ENCODE measurements at regions not wholly inside any gene's neighbourhood (a gene's known extent, or its start where the extent isn't known, plus 50 kb on each side); places are given as distances from the start of the nearest gene placed in this dataset.

DNA sequence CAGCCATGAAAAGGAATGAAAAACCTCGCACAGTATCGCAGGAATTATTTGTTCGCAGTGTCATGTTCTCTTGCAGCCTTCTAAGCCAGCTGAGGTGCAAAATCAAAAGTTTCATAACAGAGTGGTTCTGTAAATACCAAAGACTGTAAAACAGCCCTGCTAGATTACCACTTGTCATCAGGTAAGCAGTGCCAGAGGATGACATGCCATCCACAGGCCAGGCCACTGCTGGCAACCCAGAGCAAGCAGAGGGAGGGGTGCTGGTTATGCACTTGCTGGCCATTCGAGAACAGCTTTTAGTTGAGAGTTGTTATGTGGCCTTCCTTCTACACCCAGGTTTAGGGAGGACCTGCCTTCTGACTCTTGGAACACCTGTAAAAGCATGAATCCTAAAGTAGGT lies 114.3 kb upstream of the MGAT5 start:
- no peak overlapping the region for H2AFZ ChIP-seq
- Mint-ChIP-seq H3K4me3 (no peak overlapping the region), H3K4me1 (peaks cover 72% of the 10 kb centered on the region), H3K27ac (no peak overlapping the region), H3K9me3 (no peaks in the 10 kb centered on the region; the same call in 2 of the 3 replicates), H3K36me3 (ENCODE audit: low read depth) (no peaks in the 10 kb centered on the region; the same call in 2 of the 3 replicates), H3K27me3 (ENCODE audit: insufficient read depth, low read depth, poor library complexity) (peaks cover 12% of the 10 kb centered on the region)
- peaks cover 42% of the 10 kb centered on the region for H3K4me1 ChIP-seq (ENCODE audit: insufficient read depth)
- TF ChIP-seq POLR2AphosphoS5 (IDR thresholded peaks at IDR 0.05; ENCODE audit: low read depth): no peak
- TF ChIP-seq NANOG (IDR thresholded peaks at IDR 0.05; ENCODE audit: borderline replicate concordance): no peak
- no peak for TF ChIP-seq EZH2 (IDR thresholded peaks at IDR 0.05; ENCODE audit: low read depth, unreplicated experiment)
- TF ChIP-seq, protein P1, sequence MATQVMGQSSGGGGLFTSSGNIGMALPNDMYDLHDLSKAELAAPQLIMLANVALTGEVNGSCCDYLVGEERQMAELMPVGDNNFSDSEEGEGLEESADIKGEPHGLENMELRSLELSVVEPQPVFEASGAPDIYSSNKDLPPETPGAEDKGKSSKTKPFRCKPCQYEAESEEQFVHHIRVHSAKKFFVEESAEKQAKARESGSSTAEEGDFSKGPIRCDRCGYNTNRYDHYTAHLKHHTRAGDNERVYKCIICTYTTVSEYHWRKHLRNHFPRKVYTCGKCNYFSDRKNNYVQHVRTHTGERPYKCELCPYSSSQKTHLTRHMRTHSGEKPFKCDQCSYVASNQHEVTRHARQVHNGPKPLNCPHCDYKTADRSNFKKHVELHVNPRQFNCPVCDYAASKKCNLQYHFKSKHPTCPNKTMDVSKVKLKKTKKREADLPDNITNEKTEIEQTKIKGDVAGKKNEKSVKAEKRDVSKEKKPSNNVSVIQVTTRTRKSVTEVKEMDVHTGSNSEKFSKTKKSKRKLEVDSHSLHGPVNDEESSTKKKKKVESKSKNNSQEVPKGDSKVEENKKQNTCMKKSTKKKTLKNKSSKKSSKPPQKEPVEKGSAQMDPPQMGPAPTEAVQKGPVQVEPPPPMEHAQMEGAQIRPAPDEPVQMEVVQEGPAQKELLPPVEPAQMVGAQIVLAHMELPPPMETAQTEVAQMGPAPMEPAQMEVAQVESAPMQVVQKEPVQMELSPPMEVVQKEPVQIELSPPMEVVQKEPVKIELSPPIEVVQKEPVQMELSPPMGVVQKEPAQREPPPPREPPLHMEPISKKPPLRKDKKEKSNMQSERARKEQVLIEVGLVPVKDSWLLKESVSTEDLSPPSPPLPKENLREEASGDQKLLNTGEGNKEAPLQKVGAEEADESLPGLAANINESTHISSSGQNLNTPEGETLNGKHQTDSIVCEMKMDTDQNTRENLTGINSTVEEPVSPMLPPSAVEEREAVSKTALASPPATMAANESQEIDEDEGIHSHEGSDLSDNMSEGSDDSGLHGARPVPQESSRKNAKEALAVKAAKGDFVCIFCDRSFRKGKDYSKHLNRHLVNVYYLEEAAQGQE (IDR thresholded peaks at IDR 0.05; ENCODE audit: unreplicated experiment): no peak
- no peak for TF ChIP-seq ZNF331 (CRISPR knock-in tag; IDR thresholded peaks at IDR 0.05; ENCODE audit: low read depth)
- TF ChIP-seq ZNF114 (CRISPR knock-in tag; IDR thresholded peaks at IDR 0.05): no peak
- TF ChIP-seq CREB1 (CRISPR knock-in tag; IDR thresholded peaks at IDR 0.05; ENCODE audit: low read depth): no peak
- TF ChIP-seq, protein P2, sequence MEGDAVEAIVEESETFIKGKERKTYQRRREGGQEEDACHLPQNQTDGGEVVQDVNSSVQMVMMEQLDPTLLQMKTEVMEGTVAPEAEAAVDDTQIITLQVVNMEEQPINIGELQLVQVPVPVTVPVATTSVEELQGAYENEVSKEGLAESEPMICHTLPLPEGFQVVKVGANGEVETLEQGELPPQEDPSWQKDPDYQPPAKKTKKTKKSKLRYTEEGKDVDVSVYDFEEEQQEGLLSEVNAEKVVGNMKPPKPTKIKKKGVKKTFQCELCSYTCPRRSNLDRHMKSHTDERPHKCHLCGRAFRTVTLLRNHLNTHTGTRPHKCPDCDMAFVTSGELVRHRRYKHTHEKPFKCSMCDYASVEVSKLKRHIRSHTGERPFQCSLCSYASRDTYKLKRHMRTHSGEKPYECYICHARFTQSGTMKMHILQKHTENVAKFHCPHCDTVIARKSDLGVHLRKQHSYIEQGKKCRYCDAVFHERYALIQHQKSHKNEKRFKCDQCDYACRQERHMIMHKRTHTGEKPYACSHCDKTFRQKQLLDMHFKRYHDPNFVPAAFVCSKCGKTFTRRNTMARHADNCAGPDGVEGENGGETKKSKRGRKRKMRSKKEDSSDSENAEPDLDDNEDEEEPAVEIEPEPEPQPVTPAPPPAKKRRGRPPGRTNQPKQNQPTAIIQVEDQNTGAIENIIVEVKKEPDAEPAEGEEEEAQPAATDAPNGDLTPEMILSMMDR (conservative IDR thresholded peaks at IDR 0.05; ENCODE audit: low read depth in 2 of 2): no peak
- no peak for TF ChIP-seq EZH2phosphoT487 (IDR thresholded peaks at IDR 0.05; ENCODE audit: unreplicated experiment)
- TF ChIP-seq JUNB (IDR thresholded peaks at IDR 0.05; ENCODE audit: unreplicated experiment): no peak
- no peaks in the 10 kb centered on the region for H3K9me2 ChIP-seq (ENCODE audit: insufficient read depth)
- H3K79me2 ChIP-seq (replicated peaks; ENCODE audit: insufficient read depth): peaks cover 78% of the 10 kb centered on the region
- H3K27me3 ChIP-seq (ENCODE audit: insufficient read depth): no peaks in the 10 kb centered on the region
- no peaks in the 10 kb centered on the region for H3K36me3 ChIP-seq (ENCODE audit: insufficient read depth)
- DNase-seq (ENCODE audit: low spot score) (no peak), ATAC-seq (no peak)
- peaks cover 3% of the 10 kb centered on the region; the same call in 1 of the 2 replicates for H4K20me1 ChIP-seq (replicated peaks; ENCODE audit: insufficient read depth)
- H3F3A ChIP-seq (replicated peaks; ENCODE audit: low read depth): no peaks in the 10 kb centered on the region
- no peak overlapping the region for H3K4me2 ChIP-seq
- no peak overlapping the region for H3K4me3 ChIP-seq
- H3K27ac ChIP-seq (ENCODE audit: low read depth): no peak overlapping the region

DNA sequence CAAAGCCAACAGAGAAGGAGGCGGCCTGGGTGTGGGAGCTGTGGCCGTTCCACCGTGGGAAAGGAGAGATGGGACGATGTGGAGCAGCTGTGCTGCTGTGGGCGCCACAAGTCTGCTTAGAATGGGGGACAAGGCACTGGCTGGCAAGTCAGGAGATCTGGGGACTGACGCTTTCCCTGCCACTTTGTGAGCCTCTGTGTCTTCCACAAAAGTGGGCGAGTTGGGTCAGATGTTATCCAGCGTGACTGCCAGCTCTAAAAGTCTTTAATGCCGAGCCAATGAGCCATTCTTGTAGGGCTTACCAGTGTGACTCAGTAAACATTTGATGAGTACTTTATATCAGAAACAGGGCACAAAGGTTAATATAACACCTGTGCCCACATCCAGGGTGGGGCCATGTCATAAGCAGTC lies 113.6 kb upstream of the MGAT5 start:
- Histone ChIP-seq H3K4me1 (ENCODE audit: insufficient read depth) (peaks cover 44% of the 10 kb centered on the region), H3K79me2 (replicated peaks; ENCODE audit: insufficient read depth) (peaks cover 78% of the 10 kb centered on the region), H3K4me3 (no peak overlapping the region), H3K9me2 (ENCODE audit: insufficient read depth) (no peaks in the 10 kb centered on the region), H3K36me3 (ENCODE audit: insufficient read depth) (no peaks in the 10 kb centered on the region), H4K20me1 (replicated peaks; ENCODE audit: insufficient read depth) (peaks cover 5% of the 10 kb centered on the region; the same call in 1 of the 2 replicates), H3K4me2 (no peak overlapping the region), H3K27me3 (ENCODE audit: insufficient read depth) (no peaks in the 10 kb centered on the region), H3K27ac (ENCODE audit: low read depth) (no peak overlapping the region), H3F3A (replicated peaks; ENCODE audit: low read depth) (no peaks in the 10 kb centered on the region), H2AFZ (no peak overlapping the region)
- H3K27ac Mint-ChIP-seq: no peak overlapping the region
- no peak for ATAC-seq
- peaks cover 74% of the 10 kb centered on the region for H3K4me1 Mint-ChIP-seq
- H3K36me3 Mint-ChIP-seq (ENCODE audit: low read depth): no peaks in the 10 kb centered on the region; the same call in 2 of the 3 replicates
- DNase-seq (ENCODE audit: low spot score): no peak
- no peak overlapping the region for H3K4me3 Mint-ChIP-seq
- H3K27me3 Mint-ChIP-seq (ENCODE audit: insufficient read depth, low read depth, poor library complexity): peaks cover 16% of the 10 kb centered on the region
- H3K9me3 Mint-ChIP-seq: no peaks in the 10 kb centered on the region; the same call in 2 of the 3 replicates
- TF ChIP-seq CREB1 (CRISPR knock-in tag; IDR thresholded peaks at IDR 0.05; ENCODE audit: low read depth) (no peak), NANOG (IDR thresholded peaks at IDR 0.05; ENCODE audit: borderline replicate concordance) (no peak), EZH2 (IDR thresholded peaks at IDR 0.05; ENCODE audit: low read depth, unreplicated experiment) (no peak), JUNB (IDR thresholded peaks at IDR 0.05; ENCODE audit: unreplicated experiment) (no peak)
- TF ChIP-seq, protein P3, sequence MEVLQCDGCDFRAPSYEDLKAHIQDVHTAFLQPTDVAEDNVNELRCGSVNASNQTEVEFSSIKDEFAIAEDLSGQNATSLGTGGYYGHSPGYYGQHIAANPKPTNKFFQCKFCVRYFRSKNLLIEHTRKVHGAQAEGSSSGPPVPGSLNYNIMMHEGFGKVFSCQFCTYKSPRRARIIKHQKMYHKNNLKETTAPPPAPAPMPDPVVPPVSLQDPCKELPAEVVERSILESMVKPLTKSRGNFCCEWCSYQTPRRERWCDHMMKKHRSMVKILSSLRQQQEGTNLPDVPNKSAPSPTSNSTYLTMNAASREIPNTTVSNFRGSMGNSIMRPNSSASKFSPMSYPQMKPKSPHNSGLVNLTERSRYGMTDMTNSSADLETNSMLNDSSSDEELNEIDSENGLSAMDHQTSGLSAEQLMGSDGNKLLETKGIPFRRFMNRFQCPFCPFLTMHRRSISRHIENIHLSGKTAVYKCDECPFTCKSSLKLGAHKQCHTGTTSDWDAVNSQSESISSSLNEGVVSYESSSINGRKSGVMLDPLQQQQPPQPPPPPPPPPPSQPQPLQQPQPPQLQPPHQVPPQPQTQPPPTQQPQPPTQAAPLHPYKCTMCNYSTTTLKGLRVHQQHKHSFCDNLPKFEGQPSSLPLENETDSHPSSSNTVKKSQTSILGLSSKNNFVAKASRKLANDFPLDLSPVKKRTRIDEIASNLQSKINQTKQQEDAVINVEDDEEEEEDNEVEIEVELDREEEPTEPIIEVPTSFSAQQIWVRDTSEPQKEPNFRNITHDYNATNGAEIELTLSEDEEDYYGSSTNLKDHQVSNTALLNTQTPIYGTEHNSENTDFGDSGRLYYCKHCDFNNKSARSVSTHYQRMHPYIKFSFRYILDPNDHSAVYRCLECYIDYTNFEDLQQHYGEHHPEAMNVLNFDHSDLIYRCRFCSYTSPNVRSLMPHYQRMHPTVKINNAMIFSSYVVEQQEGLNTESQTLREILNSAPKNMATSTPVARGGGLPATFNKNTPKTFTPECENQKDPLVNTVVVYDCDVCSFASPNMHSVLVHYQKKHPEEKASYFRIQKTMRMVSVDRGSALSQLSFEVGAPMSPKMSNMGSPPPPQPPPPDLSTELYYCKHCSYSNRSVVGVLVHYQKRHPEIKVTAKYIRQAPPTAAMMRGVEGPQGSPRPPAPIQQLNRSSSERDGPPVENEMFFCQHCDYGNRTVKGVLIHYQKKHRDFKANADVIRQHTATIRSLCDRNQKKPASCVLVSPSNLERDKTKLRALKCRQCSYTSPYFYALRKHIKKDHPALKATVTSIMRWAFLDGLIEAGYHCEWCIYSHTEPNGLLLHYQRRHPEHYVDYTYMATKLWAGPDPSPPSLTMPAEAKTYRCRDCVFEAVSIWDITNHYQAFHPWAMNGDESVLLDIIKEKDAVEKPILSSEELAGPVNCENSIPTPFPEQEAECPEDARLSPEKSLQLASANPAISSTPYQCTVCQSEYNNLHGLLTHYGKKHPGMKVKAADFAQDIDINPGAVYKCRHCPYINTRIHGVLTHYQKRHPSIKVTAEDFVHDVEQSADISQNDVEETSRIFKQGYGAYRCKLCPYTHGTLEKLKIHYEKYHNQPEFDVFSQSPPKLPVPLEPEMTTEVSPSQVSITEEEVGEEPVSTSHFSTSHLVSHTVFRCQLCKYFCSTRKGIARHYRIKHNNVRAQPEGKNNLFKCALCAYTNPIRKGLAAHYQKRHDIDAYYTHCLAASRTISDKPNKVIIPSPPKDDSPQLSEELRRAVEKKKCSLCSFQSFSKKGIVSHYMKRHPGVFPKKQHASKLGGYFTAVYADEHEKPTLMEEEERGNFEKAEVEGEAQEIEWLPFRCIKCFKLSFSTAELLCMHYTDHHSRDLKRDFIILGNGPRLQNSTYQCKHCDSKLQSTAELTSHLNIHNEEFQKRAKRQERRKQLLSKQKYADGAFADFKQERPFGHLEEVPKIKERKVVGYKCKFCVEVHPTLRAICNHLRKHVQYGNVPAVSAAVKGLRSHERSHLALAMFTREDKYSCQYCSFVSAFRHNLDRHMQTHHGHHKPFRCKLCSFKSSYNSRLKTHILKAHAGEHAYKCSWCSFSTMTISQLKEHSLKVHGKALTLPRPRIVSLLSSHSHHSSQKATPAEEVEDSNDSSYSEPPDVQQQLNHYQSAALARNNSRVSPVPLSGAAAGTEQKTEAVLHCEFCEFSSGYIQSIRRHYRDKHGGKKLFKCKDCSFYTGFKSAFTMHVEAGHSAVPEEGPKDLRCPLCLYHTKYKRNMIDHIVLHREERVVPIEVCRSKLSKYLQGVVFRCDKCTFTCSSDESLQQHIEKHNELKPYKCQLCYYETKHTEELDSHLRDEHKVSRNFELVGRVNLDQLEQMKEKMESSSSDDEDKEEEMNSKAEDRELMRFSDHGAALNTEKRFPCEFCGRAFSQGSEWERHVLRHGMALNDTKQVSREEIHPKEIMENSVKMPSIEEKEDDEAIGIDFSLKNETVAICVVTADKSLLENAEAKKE (CRISPR knock-in tag; IDR thresholded peaks at IDR 0.05): no peak

Measured in GM23338 (cell line).